Thyroid gland (tissue), 4 donors: ENCODE measurements at regions not wholly inside any gene's neighbourhood (a gene's known extent, or its start where the extent isn't known, plus 50 kb on each side); places are given as distances from the start of the nearest gene placed in this dataset.

Experiments used
- DNase-seq, 2 donors: peaks; one replicate each; pipeline ENCODE4 v3.0.0-alpha.2; 2019
- H3K27ac ChIP-seq, 3 donors: fragments of 200-600 bp; sonication (generic); 1 replicate in 2 of 3; 2 replicates in 1 of 3; pipeline ENCODE4 v1.5.1; 2016 to 2019; ENCODE audit warnings: mild to moderate bottlenecking in 1 of 3, moderate library complexity in 1 of 3
- H3K27me3 ChIP-seq: fragments of 200-600 bp; sonication (generic); one replicate; pipeline ENCODE4 v1.5.1; 2019
- H3K36me3 ChIP-seq, 2 donors: fragments of 200-600 bp; sonication (generic); one replicate each; pipeline ENCODE4 v1.5.1; 2016 to 2019
- H3K4me1 ChIP-seq, 2 donors: fragments of 200-600 bp; sonication (generic); one replicate each; pipeline ENCODE4 v1.5.1; 2017 to 2019
- H3K4me3 ChIP-seq, 3 donors: fragments of 200-600 bp; sonication (generic); replicated peaks in 1 of 3; 1 replicate in 2 of 3; 2 replicates in 1 of 3; pipeline ENCODE4 v1.5.1; 2016; ENCODE audit warnings: mild to moderate bottlenecking in 1 of 3
- H3K9me3 ChIP-seq: fragments of 200-600 bp; sonication (generic); one replicate; pipeline ENCODE4 v1.5.1; 2017
- CTCF ChIP-seq, 6 experiments: fragments of 200-600 bp in 3 of 6; fragments of 450-650 bp in 3 of 6; sonication (generic) in 3 of 6; IDR thresholded peaks; one replicate each; pipeline ENCODE4 v1.5.1; 2016 to 2019; ENCODE audit warnings: antibody characterized with exemption in 6 of 6, mild to moderate bottlenecking in 2 of 6, inconsistent platforms in 1 of 6, moderate library complexity in 1 of 6
- POLR2A ChIP-seq, 2 donors: fragments of 450-650 bp; IDR thresholded peaks; one replicate each; pipeline ENCODE4 v1.6.1; 2017; ENCODE audit warnings: antibody characterized with exemption in 2 of 2, mild to moderate bottlenecking in 2 of 2, moderate library complexity in 1 of 2
- WGBS, 2 donors: methylation state at CpG; one replicate each; pipeline ENCODE4 v1.1.5; 2017; 5-methylcytosine and 5-hydroxymethylcytosine counted together
- intact Hi-C: fragments of 100-400 bp; cut with DNase I; formaldehyde crosslinking; loops from one replicate; pipeline ENCODE4 v1.15.1; 2023

- intact Hi-C loops = no loop called here
Measured at GRCh38 chr21:23853796-23854379, 1753.4 kb downstream of the MRPL39 start.

GRCh38 chr21:23837564-23837963 is 1769.7 kb downstream of the MRPL39 start:
- H3K4me3 ChIP-seq = no peak overlapping the region
- H3K36me3 ChIP-seq = no peaks in the 10 kb centered on the region
- H3K27ac ChIP-seq = no peak overlapping the region
- no peaks in the 10 kb centered on the region for H3K4me1 ChIP-seq
- no peaks in the 10 kb centered on the region for H3K9me3 ChIP-seq
- intact Hi-C loops = no loop called here
- H3K27me3 ChIP-seq = no peaks in the 10 kb centered on the region
- WGBS, 2 donors = 87 to 89% methylated on average over 3 of the region's 3 CpGs
- no peak for TF ChIP-seq CTCF (IDR thresholded peaks at IDR 0.05)
- TF ChIP-seq POLR2A (IDR thresholded peaks at IDR 0.05) = no peak
- no peak for DNase-seq

More at GRCh38 chr21:23853796-23854379, 1753.4 kb downstream of the MRPL39 start:
- no peak for DNase-seq
- Histone ChIP-seq H3K27me3 (no peaks in the 10 kb centered on the region), H3K27ac (no peak overlapping the region), H3K36me3 (no peaks in the 10 kb centered on the region), H3K4me3 (no peak overlapping the region), H3K9me3 (no peaks in the 10 kb centered on the region), H3K4me1 (no peaks in the 10 kb centered on the region)
- TF ChIP-seq CTCF (IDR thresholded peaks at IDR 0.05) (peak in 3 of 6 experiments; percentile 40 to 52 (median 41)), POLR2A (IDR thresholded peaks at IDR 0.05) (no peak)
- WGBS, 2 donors = 12 to 14% methylated on average over 1 of the region's 1 CpG

GRCh38 chr21:23822760-23823159 is 1784.5 kb downstream of the MRPL39 start:
- TF ChIP-seq POLR2A (IDR thresholded peaks at IDR 0.05) (no peak), CTCF (IDR thresholded peaks at IDR 0.05) (no peak)
- Histone ChIP-seq H3K9me3 (no peaks in the 10 kb centered on the region), H3K4me3 (no peak overlapping the region), H3K27me3 (no peaks in the 10 kb centered on the region), H3K4me1 (no peaks in the 10 kb centered on the region), H3K36me3 (no peaks in the 10 kb centered on the region), H3K27ac (no peak overlapping the region)
- intact Hi-C loops = no loop called here
- no peak for DNase-seq
- WGBS, 2 donors = 59 to 64% methylated on average over 3 of the region's 3 CpGs

- no peak for DNase-seq
- no peak for TF ChIP-seq CTCF (IDR thresholded peaks at IDR 0.05)
- no peaks in the 10 kb centered on the region for H3K27me3 ChIP-seq
- WGBS, 2 donors = 60% methylated on average over 1 of the region's 1 CpG
- no peak overlapping the region for H3K4me3 ChIP-seq
- intact Hi-C loops = no loop called here
- H3K4me1 ChIP-seq = no peaks in the 10 kb centered on the region
- no peak overlapping the region for H3K27ac ChIP-seq
- H3K9me3 ChIP-seq = no peaks in the 10 kb centered on the region
- H3K36me3 ChIP-seq = no peaks in the 10 kb centered on the region
Measured at GRCh38 chr21:23817337-23817736, 1789.9 kb downstream of the MRPL39 start.

- WGBS, 2 donors = 81 to 83% methylated on average over 4 of the region's 4 CpGs
- Histone ChIP-seq H3K27ac (no peak overlapping the region), H3K4me3 (no peak overlapping the region), H3K4me1 (no peaks in the 10 kb centered on the region), H3K9me3 (no peaks in the 10 kb centered on the region), H3K27me3 (no peaks in the 10 kb centered on the region), H3K36me3 (no peaks in the 10 kb centered on the region)
- intact Hi-C loops = no loop called here
- no peak for DNase-seq
- TF ChIP-seq POLR2A (IDR thresholded peaks at IDR 0.05) (no peak), CTCF (IDR thresholded peaks at IDR 0.05) (no peak)
Measured at GRCh38 chr21:23812485-23812884, 1794.8 kb downstream of the MRPL39 start.
